H9 (cell line): ENCODE measurements at regions not wholly inside any gene's neighbourhood (a gene's known extent, or its start where the extent isn't known, plus 50 kb on each side); places are given as distances from the start of the nearest gene placed in this dataset.
"Not testable (repeated sequence)": the region's sequence is repeated elsewhere in the genome, so short reads cannot be mapped to it uniquely, and the experiment has no call there.

ENCODE experiments used
- DNase-seq: peaks from one replicate; pipeline ENCODE4 v3.0.0-alpha.2; 2017
- H2AFZ ChIP-seq: one replicate; pipeline ENCODE4 v1.6.1; 2013; ENCODE audit warnings: mild to moderate bottlenecking, low read length, control low read depth, moderate library complexity
- H2AK5ac ChIP-seq: 2 replicates; pipeline ENCODE4 v1.6.1; 2013; ENCODE audit warnings: low read length, control low read depth, mixed read lengths; ENCODE audit not compliant: insufficient read length
- H2BK120ac ChIP-seq: one replicate; pipeline ENCODE4 v1.6.1; 2013; ENCODE audit warnings: low read depth, mild to moderate bottlenecking, low read length, control low read depth, inconsistent platforms; ENCODE audit not compliant: poor library complexity, severe bottlenecking
- H2BK12ac ChIP-seq: 2 replicates; pipeline ENCODE4 v1.6.1; 2013; ENCODE audit warnings: low read length, control low read depth, mixed read lengths, low read depth; ENCODE audit not compliant: insufficient read length
- H2BK15ac ChIP-seq: 2 replicates; pipeline ENCODE4 v1.6.1; 2013; ENCODE audit warnings: low read depth, low read length, control low read depth
- H2BK20ac ChIP-seq: one replicate; pipeline ENCODE4 v1.6.1; 2013; ENCODE audit warnings: low read depth, mild to moderate bottlenecking, low read length, control low read depth, inconsistent platforms; ENCODE audit not compliant: poor library complexity, severe bottlenecking
- H2BK5ac ChIP-seq: 2 replicates; pipeline ENCODE4 v1.6.1; 2013; ENCODE audit warnings: low read length, control low read depth, mixed read lengths; ENCODE audit not compliant: insufficient read length
- H3K14ac ChIP-seq: 2 replicates; pipeline ENCODE4 v1.6.1; 2013; ENCODE audit warnings: low read length, control low read depth; ENCODE audit not compliant: insufficient read depth
- H3K18ac ChIP-seq: 2 replicates; pipeline ENCODE4 v1.6.1; 2013; ENCODE audit warnings: low read depth, mild to moderate bottlenecking, mixed read lengths, low read length, control low read depth; ENCODE audit not compliant: insufficient read length
- H3K23ac ChIP-seq: 2 replicates; pipeline ENCODE4 v1.6.1; 2013; ENCODE audit warnings: low read length, control low read depth, mixed read lengths, low read depth; ENCODE audit not compliant: insufficient read length
- H3K23me2 ChIP-seq: 2 replicates; pipeline ENCODE4 v1.6.1; 2013; ENCODE audit warnings: low read depth, mild to moderate bottlenecking, mixed read lengths, low read length, control low read depth; ENCODE audit not compliant: insufficient read length, poor library complexity, severe bottlenecking
- H3K27ac ChIP-seq: 2 replicates; pipeline ENCODE4 v1.5.1; 2013; ENCODE audit warnings: low read length, control low read depth, mixed read lengths, low read depth; ENCODE audit not compliant: insufficient read length
- H3K27me3 ChIP-seq: 2 replicates; pipeline ENCODE4 v1.6.1; 2013; ENCODE audit warnings: low read length, control low read depth, inconsistent platforms; ENCODE audit not compliant: insufficient read depth
- H3K4ac ChIP-seq: 2 replicates; pipeline ENCODE4 v1.6.1; 2013; ENCODE audit warnings: low read depth, mild to moderate bottlenecking, control low read depth, inconsistent platforms, low read length, moderate library complexity
- H3K4me1 ChIP-seq: 2 replicates; pipeline ENCODE4 v1.6.1; 2013; ENCODE audit warnings: low read length, control low read depth, inconsistent platforms; ENCODE audit not compliant: insufficient read depth
- H3K4me2 ChIP-seq: 2 replicates; pipeline ENCODE4 v1.6.1; 2013; ENCODE audit warnings: low read length, control low read depth, mixed read lengths; ENCODE audit not compliant: insufficient read length, insufficient read depth
- H3K56ac ChIP-seq: 2 replicates; pipeline ENCODE4 v1.6.1; 2013; ENCODE audit warnings: low read depth, mild to moderate bottlenecking, mixed read lengths, low read length, control low read depth; ENCODE audit not compliant: insufficient read length
- H3K79me1 ChIP-seq: 2 replicates; pipeline ENCODE4 v1.6.1; 2013; ENCODE audit warnings: low read depth, mild to moderate bottlenecking, moderate library complexity, low read length, control low read depth, inconsistent platforms; ENCODE audit not compliant: insufficient read depth, poor library complexity, severe bottlenecking
- H3K79me2 ChIP-seq: 2 replicates; pipeline ENCODE4 v1.6.1; 2013; ENCODE audit warnings: low read length, control low read depth, inconsistent platforms; ENCODE audit not compliant: insufficient read depth
- H3K9ac ChIP-seq: 2 replicates; pipeline ENCODE4 v1.6.1; 2013; ENCODE audit warnings: low read length, control low read depth, mixed read lengths; ENCODE audit not compliant: insufficient read length; ENCODE audit errors: extremely low read depth
- H3K9me3 ChIP-seq: one replicate; pipeline ENCODE4 v1.6.1; 2013; ENCODE audit warnings: low read depth, low read length, inconsistent platforms; ENCODE audit not compliant: control insufficient read depth
- H3T11ph ChIP-seq: one replicate; pipeline ENCODE4 v1.6.1; 2013; ENCODE audit warnings: mild to moderate bottlenecking, low read length, control low read depth, inconsistent platforms
- H4K20me1 ChIP-seq: one replicate; pipeline ENCODE4 v1.6.1; 2013; ENCODE audit not compliant: control insufficient read depth, insufficient read length, insufficient read depth
- H4K5ac ChIP-seq: 2 replicates; pipeline ENCODE4 v1.6.1; 2013; ENCODE audit warnings: low read depth, mild to moderate bottlenecking, mixed read lengths, low read length, control low read depth; ENCODE audit not compliant: insufficient read length
- H4K8ac ChIP-seq: replicated peaks from 2 replicates; pipeline ENCODE4 v1.6.1; 2013; ENCODE audit warnings: low read length, control low read depth, mixed read lengths, low read depth; ENCODE audit not compliant: insufficient read length
- H4K91ac ChIP-seq: 2 replicates; pipeline ENCODE4 v1.6.1; 2013; ENCODE audit warnings: low read depth, mild to moderate bottlenecking, moderate library complexity, mixed read lengths, low read length, control low read depth; ENCODE audit not compliant: insufficient read length
- H3K27ac Mint-ChIP-seq, 3 experiments: 2 replicates in 2 of 3; 3 replicates in 1 of 3; pipeline ENCODE4 v1.8.0; 2020 to 2021; ENCODE audit warnings: mixed read lengths in 3 of 3, mild to moderate bottlenecking in 1 of 3, moderate library complexity in 1 of 3
- H3K27me3 Mint-ChIP-seq: 2 replicates; pipeline ENCODE4 v1.8.0; 2021; ENCODE audit warnings: low read depth, mild to moderate bottlenecking, moderate library complexity, mixed read lengths
- H3K36me3 Mint-ChIP-seq, 3 experiments: 2 replicates in 2 of 3; 3 replicates in 1 of 3; pipeline ENCODE4 v1.8.0; 2020 to 2021; ENCODE audit warnings: low read depth in 3 of 3, mixed read lengths in 3 of 3; ENCODE audit not compliant: insufficient read depth in 1 of 3
- H3K4me1 Mint-ChIP-seq, 2 experiments: 2 replicates each; pipeline ENCODE4 v1.8.0; 2020; ENCODE audit warnings: mixed read lengths in 2 of 2
- H3K4me3 Mint-ChIP-seq, 2 experiments: 2 replicates in 1 of 2; 3 replicates in 1 of 2; pipeline ENCODE4 v1.8.0; 2020 to 2021; ENCODE audit warnings: mild to moderate bottlenecking in 2 of 2, mixed read lengths in 2 of 2, moderate library complexity in 1 of 2
- H3K9me3 Mint-ChIP-seq, 2 experiments: 2 replicates in 1 of 2; 3 replicates in 1 of 2; pipeline ENCODE4 v1.8.0; 2020; ENCODE audit warnings: mild to moderate bottlenecking in 2 of 2, mixed read lengths in 2 of 2, moderate library complexity in 1 of 2
- WGBS: extraction: QIAGEN DNeasy Blood & Tissue Kit; methylation state at CpG from one replicate; pipeline ENCODE4 v1.1.7; 2013; ENCODE audit warnings: missing lambda C conversion rate, low lambda C conversion rate, mixed read lengths; ENCODE audit not compliant: insufficient read length; ENCODE audit errors: extremely low coverage; 5-methylcytosine and 5-hydroxymethylcytosine counted together

DNA sequence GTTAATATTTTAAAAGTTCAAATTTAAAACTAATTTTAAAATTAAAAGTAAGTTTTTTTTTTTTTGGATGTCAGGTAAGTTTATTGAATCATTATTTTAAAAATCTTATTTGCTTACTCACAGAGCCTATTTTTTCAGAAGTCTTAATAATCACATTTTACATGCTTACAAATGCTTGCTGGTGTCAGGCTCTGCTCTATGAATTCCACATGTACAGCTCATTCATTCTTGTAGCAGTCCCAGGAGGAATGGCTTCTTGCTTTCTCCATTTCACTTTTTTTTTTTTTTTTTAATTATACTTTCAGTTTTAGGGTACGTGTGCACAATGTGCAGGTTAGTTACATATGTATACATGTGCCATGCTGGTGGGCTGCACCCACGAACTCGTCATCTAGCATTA is 368.1 kb downstream of the HS3ST1 start:
- H3K23ac ChIP-seq, DNase-seq, H3K4me1 ChIP-seq, H3K27me3 ChIP-seq, H4K5ac ChIP-seq, H3K27ac ChIP-seq, H3K79me1 ChIP-seq, H3K23me2 ChIP-seq, H2BK120ac ChIP-seq, H2BK5ac ChIP-seq, H3K4me3 Mint-ChIP-seq, H2BK20ac ChIP-seq, H3K14ac ChIP-seq, H2AK5ac ChIP-seq, H3K36me3 Mint-ChIP-seq, H3K18ac ChIP-seq, H3K56ac ChIP-seq, H4K20me1 ChIP-seq, H3K79me2 ChIP-seq, H3T11ph ChIP-seq, H3K27ac Mint-ChIP-seq, H3K4me1 Mint-ChIP-seq, H3K4ac ChIP-seq, H3K27me3 Mint-ChIP-seq, H3K4me2 ChIP-seq, H3K9me3 Mint-ChIP-seq, H2BK15ac ChIP-seq, H3K9ac ChIP-seq, H4K8ac ChIP-seq, H2BK12ac ChIP-seq, H3K9me3 ChIP-seq, H4K91ac ChIP-seq, H2AFZ ChIP-seq: not testable (repeated sequence)
- no CpG with 5 or more reads among the region's 3 CpGs for WGBS

DNA sequence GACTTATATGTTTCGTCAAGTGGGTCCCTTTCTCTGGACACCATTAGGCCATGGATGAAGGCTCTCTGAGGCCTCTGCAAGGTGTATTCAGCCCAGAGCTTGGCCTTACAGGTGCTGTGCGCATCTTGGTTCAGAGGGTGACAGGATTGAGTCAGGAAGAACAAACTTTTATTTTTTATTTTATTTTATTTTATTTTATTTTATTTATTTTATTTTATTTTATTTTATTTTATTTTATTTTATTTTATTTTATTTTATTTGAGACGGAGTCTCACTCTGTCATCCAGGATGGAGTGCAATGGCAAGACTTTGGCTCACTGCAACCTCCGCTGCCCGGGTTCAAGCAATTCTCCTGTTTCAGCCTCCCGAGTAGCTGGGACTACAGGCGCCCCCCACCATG is 370.4 kb upstream of the CLNK start:
- H3T11ph ChIP-seq, H3K9me3 ChIP-seq, H2BK12ac ChIP-seq, H3K4me1 Mint-ChIP-seq, H4K91ac ChIP-seq, H3K4ac ChIP-seq, H3K18ac ChIP-seq, H3K27me3 ChIP-seq, H3K4me3 Mint-ChIP-seq, H3K23ac ChIP-seq, H3K56ac ChIP-seq, DNase-seq, H3K79me2 ChIP-seq, H3K27ac ChIP-seq, H4K8ac ChIP-seq, H3K4me1 ChIP-seq, H3K27me3 Mint-ChIP-seq, H3K9ac ChIP-seq, H2BK15ac ChIP-seq, H2BK20ac ChIP-seq, H3K79me1 ChIP-seq, H2AK5ac ChIP-seq, H3K4me2 ChIP-seq, H4K5ac ChIP-seq, H3K27ac Mint-ChIP-seq, H2BK5ac ChIP-seq, H3K36me3 Mint-ChIP-seq, H3K9me3 Mint-ChIP-seq, H3K23me2 ChIP-seq, H2AFZ ChIP-seq, H2BK120ac ChIP-seq, H3K14ac ChIP-seq, H4K20me1 ChIP-seq: not testable (repeated sequence)
- no CpG with 5 or more reads among the region's 7 CpGs for WGBS
